SK-N-SH treated with all-trans-retinoic acid at 6 μM for 48 hours (cell line): ENCODE measurements at regions not wholly inside any gene's neighbourhood (a gene's known extent, or its start where the extent isn't known, plus 50 kb on each side); places are given as distances from the start of the nearest gene placed in this dataset.

Source experiments
- ATAC-seq: fragments of 200-7000 bp; cut with Tn5 transposase; 3 replicates; pipeline ENCODE4 v1.9.1; 2020; ENCODE audit warnings: mild to moderate bottlenecking, moderate library complexity
- ARNTL ChIP-seq: fragments of 450-650 bp; formaldehyde crosslinking; IDR thresholded peaks from 2 replicates; pipeline ENCODE4 v1.5.0; 2020; ENCODE audit warnings: low read depth, mild to moderate bottlenecking, moderate library complexity, borderline replicate concordance
- GLIS3 ChIP-seq: fragments of 250-450 bp; sonication (Bioruptor Pico); IDR thresholded peaks from 2 replicates; pipeline ENCODE4 v1.5.0; 2020; ENCODE audit warnings: mild to moderate bottlenecking, moderate library complexity
- ISL1 ChIP-seq: fragments of 250-450 bp; sonication (Bioruptor Pico); IDR thresholded peaks from 2 replicates; pipeline ENCODE4 v2.1.2; 2022; ENCODE audit warnings: mild to moderate bottlenecking, moderate library complexity
- TCF4 ChIP-seq: fragments of 250-450 bp; sonication (Bioruptor Pico); IDR thresholded peaks from 2 replicates; pipeline ENCODE4 v1.8.0; 2021; ENCODE audit warnings: mild to moderate bottlenecking, moderate library complexity, borderline replicate concordance
- TOX ChIP-seq: fragments of 250-450 bp; sonication (Bioruptor Pico); IDR thresholded peaks from 2 replicates; pipeline ENCODE4 v1.8.0; 2021; ENCODE audit warnings: mild to moderate bottlenecking, moderate library complexity, borderline replicate concordance
- ZC3H10 ChIP-seq: fragments of 250-450 bp; sonication (Bioruptor Pico); IDR thresholded peaks from 2 replicates; pipeline ENCODE4 v1.5.1; 2021; ENCODE audit warnings: mild to moderate bottlenecking, moderate library complexity
- ZFP3 ChIP-seq: fragments of 250-450 bp; sonication (Bioruptor Pico); IDR thresholded peaks from 2 replicates; pipeline ENCODE4 v1.5.0; 2020; ENCODE audit warnings: mild to moderate bottlenecking, moderate library complexity
- ZFP30 ChIP-seq: fragments of 450-650 bp; formaldehyde crosslinking; IDR thresholded peaks from 2 replicates; pipeline ENCODE4 v1.5.0; 2022; ENCODE audit warnings: mild to moderate bottlenecking, moderate library complexity

DNA sequence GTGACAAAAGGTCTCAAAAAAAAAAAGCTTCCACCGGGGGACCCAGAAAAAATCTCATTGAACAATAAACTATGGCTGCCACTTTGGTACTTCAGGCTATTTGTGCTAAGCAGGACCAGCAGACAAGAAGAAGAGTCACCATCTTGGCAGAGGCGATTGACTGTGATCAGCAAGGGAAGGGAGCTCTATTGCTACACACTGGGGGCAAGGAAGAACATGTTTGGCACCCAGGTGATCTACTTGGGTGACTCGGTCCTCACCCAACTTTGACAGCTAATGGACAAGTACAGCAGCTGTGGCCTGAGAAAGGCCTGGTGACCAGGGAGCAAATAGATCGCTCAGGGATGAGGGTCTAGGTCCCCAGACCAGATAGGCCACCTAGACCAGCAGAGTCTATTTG is 53.4 kb upstream of the SRP9 start:
- no peak for ATAC-seq
- TF ChIP-seq ZFP30 (CRISPR knock-in tag): no peak
- TF ChIP-seq ARNTL (CRISPR knock-in tag): no peak
- TF ChIP-seq GLIS3 (CRISPR knock-in tag): no peak
- TF ChIP-seq ZC3H10 (CRISPR knock-in tag): no peak
- no peak for TF ChIP-seq TCF4
- TF ChIP-seq ZFP3 (CRISPR knock-in tag): no peak
- no peak for TF ChIP-seq TOX (CRISPR knock-in tag)
- TF ChIP-seq ISL1 (CRISPR knock-in tag): no peak
